ENCODE measurements at regions not wholly inside any gene's neighbourhood (a gene's known extent, or its start where the extent isn't known, plus 50 kb on each side); places are given as distances from the start of the nearest gene placed in this dataset.

DNA sequence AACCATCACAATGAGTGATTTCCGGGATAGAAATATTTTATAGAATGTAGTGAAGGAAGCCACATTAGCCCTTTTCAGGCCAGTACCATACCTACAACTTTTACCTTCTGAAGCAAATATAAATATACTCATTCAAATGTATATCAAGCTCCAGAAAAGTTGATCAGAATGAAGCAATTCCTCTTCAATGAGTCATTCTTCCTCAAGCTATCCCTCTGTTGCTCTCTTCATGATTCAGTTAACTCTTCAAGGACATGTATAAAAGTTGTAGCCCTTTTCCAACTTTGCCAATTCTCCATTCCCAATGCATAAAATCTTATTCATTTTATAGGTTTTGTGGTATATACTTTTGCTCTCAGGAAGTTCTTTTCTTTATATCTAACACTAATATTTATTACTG lies 242.1 kb upstream of the RGPD4 start:
- H3K79me2 ChIP-seq (ENCODE audit: insufficient read depth, low read length) = no peaks in the 10 kb centered on the region
- H3K27me3 ChIP-seq (ENCODE audit: insufficient read depth, low read length, poor library complexity) = no peaks in the 10 kb centered on the region
- H3K4me2 ChIP-seq (ENCODE audit: insufficient read depth, low read length) = no peak overlapping the region
- no peak for ATAC-seq (ENCODE audit: insufficient read depth, low read depth)
- no peak overlapping the region for H3K27ac ChIP-seq (ENCODE audit: low read length)
- no peak for DNase-seq
- no peak overlapping the region for H3K9ac ChIP-seq (ENCODE audit: low read depth, low read length)
- H4K20me1 ChIP-seq (ENCODE audit: insufficient read depth, low read length) = no peaks in the 10 kb centered on the region
- no peaks in the 10 kb centered on the region for H3K4me1 ChIP-seq (ENCODE audit: insufficient read depth, low read length)
- no peaks in the 10 kb centered on the region for H3K9me3 ChIP-seq (ENCODE audit: insufficient read depth, low read length, severe bottlenecking)
- no peaks in the 10 kb centered on the region for H3K36me3 ChIP-seq (ENCODE audit: insufficient read depth, low read length)
- no peak overlapping the region for H2AFZ ChIP-seq (ENCODE audit: low read depth, low read length)
- H3K4me3 ChIP-seq (ENCODE audit: low read depth in 1 of 2, low read length in 2 of 2) = no peak overlapping the region
- TF ChIP-seq EZH2 (IDR thresholded peaks at IDR 0.05; ENCODE audit: borderline replicate concordance, low read depth, low read length, severe bottlenecking) = no peak
- TF ChIP-seq, protein P1, sequence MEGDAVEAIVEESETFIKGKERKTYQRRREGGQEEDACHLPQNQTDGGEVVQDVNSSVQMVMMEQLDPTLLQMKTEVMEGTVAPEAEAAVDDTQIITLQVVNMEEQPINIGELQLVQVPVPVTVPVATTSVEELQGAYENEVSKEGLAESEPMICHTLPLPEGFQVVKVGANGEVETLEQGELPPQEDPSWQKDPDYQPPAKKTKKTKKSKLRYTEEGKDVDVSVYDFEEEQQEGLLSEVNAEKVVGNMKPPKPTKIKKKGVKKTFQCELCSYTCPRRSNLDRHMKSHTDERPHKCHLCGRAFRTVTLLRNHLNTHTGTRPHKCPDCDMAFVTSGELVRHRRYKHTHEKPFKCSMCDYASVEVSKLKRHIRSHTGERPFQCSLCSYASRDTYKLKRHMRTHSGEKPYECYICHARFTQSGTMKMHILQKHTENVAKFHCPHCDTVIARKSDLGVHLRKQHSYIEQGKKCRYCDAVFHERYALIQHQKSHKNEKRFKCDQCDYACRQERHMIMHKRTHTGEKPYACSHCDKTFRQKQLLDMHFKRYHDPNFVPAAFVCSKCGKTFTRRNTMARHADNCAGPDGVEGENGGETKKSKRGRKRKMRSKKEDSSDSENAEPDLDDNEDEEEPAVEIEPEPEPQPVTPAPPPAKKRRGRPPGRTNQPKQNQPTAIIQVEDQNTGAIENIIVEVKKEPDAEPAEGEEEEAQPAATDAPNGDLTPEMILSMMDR (IDR thresholded peaks at IDR 0.05; ENCODE audit: borderline replicate concordance, extremely low read depth, low read length, poor library complexity, severe bottlenecking) = no peak

DNA sequence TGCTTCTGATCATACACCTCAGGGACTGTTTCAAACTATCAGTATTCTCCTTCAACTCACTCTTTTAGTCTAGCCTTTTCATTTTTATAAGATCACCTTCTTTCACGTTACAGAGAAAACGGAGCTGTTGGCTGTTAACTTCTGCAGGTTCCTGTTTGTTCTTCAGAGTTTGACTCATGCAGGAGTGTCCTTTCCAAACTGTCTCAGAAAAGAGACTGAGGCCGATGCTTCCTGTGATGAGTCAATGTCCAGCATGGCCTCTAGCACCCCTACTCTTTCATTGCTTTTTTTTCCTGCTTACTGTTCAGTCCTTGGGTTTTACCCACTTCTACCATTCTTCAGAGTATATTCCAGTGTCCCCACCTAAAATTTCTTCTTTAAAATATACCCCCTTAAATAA lies 240.8 kb upstream of the RGPD4 start:
- no peak overlapping the region for H3K27ac ChIP-seq (ENCODE audit: low read length)
- no peaks in the 10 kb centered on the region for H4K20me1 ChIP-seq (ENCODE audit: insufficient read depth, low read length)

DNA sequence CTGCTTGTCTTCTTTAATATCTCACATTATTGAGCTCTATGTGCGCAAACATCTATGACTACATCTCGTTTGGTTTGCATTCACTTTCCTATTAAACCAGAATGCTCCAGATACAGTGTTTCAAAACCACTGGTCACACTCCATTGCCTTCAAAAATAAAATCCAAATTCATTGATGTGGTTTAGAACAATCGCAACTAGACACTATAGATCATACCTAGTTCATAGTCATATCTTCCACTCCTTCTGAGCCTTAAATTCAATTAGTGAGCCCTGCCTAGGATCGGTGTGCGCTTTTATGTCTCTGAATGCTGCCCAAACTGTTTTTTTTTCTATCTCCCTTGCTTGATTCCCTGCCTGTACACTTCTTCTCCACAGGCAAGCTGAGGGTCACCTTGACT lies 238.5 kb upstream of the RGPD4 start:
- no peak overlapping the region for H3K9ac ChIP-seq (ENCODE audit: low read depth, low read length)
- H3K27ac ChIP-seq (ENCODE audit: low read length) = no peak overlapping the region

More for the DNA sequence above, 240.8 kb upstream of the RGPD4 start:
- TF ChIP-seq EZH2 (IDR thresholded peaks at IDR 0.05; ENCODE audit: borderline replicate concordance, low read depth, low read length, severe bottlenecking) = no peak
- TF ChIP-seq, protein P1 (IDR thresholded peaks at IDR 0.05; ENCODE audit: borderline replicate concordance, extremely low read depth, low read length, poor library complexity, severe bottlenecking) = no peak
- DNase-seq (no peak), ATAC-seq (ENCODE audit: insufficient read depth, low read depth) (no peak)
- no peak overlapping the region for H3K4me2 ChIP-seq (ENCODE audit: insufficient read depth, low read length)
- H3K27me3 ChIP-seq (ENCODE audit: insufficient read depth, low read length, poor library complexity) = no peaks in the 10 kb centered on the region
- no peak overlapping the region for H2AFZ ChIP-seq (ENCODE audit: low read depth, low read length)
- no peaks in the 10 kb centered on the region for H3K36me3 ChIP-seq (ENCODE audit: insufficient read depth, low read length)
- H3K4me1 ChIP-seq (ENCODE audit: insufficient read depth, low read length) = no peaks in the 10 kb centered on the region
- no peaks in the 10 kb centered on the region for H3K9me3 ChIP-seq (ENCODE audit: insufficient read depth, low read length, severe bottlenecking)
- no peaks in the 10 kb centered on the region for H3K79me2 ChIP-seq (ENCODE audit: insufficient read depth, low read length)
- H3K9ac ChIP-seq (ENCODE audit: low read depth, low read length) = no peak overlapping the region
- H3K4me3 ChIP-seq (ENCODE audit: low read depth in 1 of 2, low read length in 2 of 2) = no peak overlapping the region

More for the DNA sequence above, 238.5 kb upstream of the RGPD4 start:
- ATAC-seq (ENCODE audit: insufficient read depth, low read depth) (no peak), DNase-seq (no peak)
- Histone ChIP-seq H3K27me3 (ENCODE audit: insufficient read depth, low read length, poor library complexity) (no peaks in the 10 kb centered on the region), H3K4me3 (ENCODE audit: low read depth in 1 of 2, low read length in 2 of 2) (no peak overlapping the region), H4K20me1 (ENCODE audit: insufficient read depth, low read length) (no peaks in the 10 kb centered on the region), H2AFZ (ENCODE audit: low read depth, low read length) (no peak overlapping the region), H3K9me3 (ENCODE audit: insufficient read depth, low read length, severe bottlenecking) (no peaks in the 10 kb centered on the region), H3K4me2 (ENCODE audit: insufficient read depth, low read length) (no peak overlapping the region), H3K36me3 (ENCODE audit: insufficient read depth, low read length) (no peaks in the 10 kb centered on the region), H3K79me2 (ENCODE audit: insufficient read depth, low read length) (no peaks in the 10 kb centered on the region), H3K4me1 (ENCODE audit: insufficient read depth, low read length) (no peaks in the 10 kb centered on the region)
- TF ChIP-seq, protein P1 (IDR thresholded peaks at IDR 0.05; ENCODE audit: borderline replicate concordance, extremely low read depth, low read length, poor library complexity, severe bottlenecking) = no peak
- TF ChIP-seq EZH2 (IDR thresholded peaks at IDR 0.05; ENCODE audit: borderline replicate concordance, low read depth, low read length, severe bottlenecking) = no peak
